ENCODE measurements at regions not wholly inside any gene's neighbourhood (a gene's known extent, or its start where the extent isn't known, plus 50 kb on each side); places are given as distances from the start of the nearest gene placed in this dataset.

DNA sequence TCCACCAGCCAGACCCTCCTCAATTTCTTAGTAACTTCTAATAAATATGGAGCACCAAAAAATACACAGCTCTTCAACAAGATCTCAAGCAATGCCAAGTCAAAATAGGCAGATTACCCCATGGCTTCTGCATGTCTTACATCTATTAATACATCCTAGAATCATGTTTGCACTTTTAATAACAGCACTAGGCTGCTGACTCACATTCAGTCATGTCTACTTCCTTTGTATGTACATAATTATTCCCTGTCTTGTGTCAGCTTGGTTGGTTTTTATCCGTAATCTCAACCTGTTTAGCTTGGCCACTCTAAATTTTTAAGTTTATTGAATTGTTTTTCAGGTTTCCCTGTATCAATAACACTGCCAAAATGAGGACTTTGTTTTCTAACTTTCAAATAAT is 420.1 kb upstream of the ACVR2A start:
- TF ChIP-seq, protein P1, sequence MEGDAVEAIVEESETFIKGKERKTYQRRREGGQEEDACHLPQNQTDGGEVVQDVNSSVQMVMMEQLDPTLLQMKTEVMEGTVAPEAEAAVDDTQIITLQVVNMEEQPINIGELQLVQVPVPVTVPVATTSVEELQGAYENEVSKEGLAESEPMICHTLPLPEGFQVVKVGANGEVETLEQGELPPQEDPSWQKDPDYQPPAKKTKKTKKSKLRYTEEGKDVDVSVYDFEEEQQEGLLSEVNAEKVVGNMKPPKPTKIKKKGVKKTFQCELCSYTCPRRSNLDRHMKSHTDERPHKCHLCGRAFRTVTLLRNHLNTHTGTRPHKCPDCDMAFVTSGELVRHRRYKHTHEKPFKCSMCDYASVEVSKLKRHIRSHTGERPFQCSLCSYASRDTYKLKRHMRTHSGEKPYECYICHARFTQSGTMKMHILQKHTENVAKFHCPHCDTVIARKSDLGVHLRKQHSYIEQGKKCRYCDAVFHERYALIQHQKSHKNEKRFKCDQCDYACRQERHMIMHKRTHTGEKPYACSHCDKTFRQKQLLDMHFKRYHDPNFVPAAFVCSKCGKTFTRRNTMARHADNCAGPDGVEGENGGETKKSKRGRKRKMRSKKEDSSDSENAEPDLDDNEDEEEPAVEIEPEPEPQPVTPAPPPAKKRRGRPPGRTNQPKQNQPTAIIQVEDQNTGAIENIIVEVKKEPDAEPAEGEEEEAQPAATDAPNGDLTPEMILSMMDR (conservative IDR thresholded peaks at IDR 0.05; ENCODE audit: low read depth, low read length) = no peak
- TF ChIP-seq EZH2 (IDR thresholded peaks at IDR 0.05; ENCODE audit: low read length, unreplicated experiment) (no peak), EZH2phosphoT487 (IDR thresholded peaks at IDR 0.05; ENCODE audit: borderline replicate concordance, low read length) (no peak)

Measured in PC-3 (cell line).